Activated CD4-positive, CD25-positive, alpha-beta regulatory T cell treated with anti-CD3 and anti-CD28 coated beads, Interleukin-2, amount 50 U/mL, for 72 hours (primary cell): ENCODE measurements at regions not wholly inside any gene's neighbourhood (a gene's known extent, or its start where the extent isn't known, plus 50 kb on each side); places are given as distances from the start of the nearest gene placed in this dataset.

Experiments
- DNase-seq: peaks from one replicate; pipeline ENCODE4 v3.0.0; 2021

DNA sequence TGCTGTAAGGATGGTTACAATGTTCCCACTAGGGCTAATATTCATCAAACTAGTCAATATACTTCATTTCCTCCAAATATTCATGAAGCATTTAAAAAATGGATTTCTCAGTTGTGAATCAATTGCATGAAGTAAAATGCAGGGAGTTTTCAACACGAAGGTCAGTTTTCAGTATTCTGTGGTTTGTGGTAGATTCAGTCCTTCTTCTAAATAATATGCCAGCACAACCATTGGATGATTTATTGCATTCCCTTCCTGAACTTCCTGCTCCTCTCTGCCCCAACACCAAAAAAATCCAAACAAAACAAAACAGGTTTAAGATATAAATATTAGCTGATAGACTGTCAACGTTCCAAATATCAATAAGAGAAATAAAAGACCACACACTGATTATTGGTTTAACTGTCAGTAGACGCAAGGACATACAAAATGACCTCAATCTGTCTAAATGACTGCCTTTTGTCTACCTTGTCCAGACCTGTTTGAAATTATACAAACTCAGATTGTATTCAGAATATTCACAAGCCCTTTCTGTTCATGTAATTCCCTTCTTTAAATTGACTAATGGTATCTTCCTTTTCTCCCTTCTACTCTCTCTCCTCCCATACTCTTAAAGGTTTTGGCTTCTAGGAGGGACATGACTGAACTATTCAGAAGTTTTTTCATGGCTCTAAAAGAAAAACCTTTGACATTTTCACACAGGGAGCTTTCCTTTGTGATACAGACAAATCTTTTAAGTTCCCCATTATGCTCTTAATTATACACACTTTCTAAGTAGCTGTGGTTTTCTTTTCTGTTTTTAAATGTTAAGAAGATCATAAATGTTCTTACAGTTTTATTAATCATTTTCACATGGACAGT is 92.6 kb upstream of the STT3B start:
- DNase-seq = no peak

DNA sequence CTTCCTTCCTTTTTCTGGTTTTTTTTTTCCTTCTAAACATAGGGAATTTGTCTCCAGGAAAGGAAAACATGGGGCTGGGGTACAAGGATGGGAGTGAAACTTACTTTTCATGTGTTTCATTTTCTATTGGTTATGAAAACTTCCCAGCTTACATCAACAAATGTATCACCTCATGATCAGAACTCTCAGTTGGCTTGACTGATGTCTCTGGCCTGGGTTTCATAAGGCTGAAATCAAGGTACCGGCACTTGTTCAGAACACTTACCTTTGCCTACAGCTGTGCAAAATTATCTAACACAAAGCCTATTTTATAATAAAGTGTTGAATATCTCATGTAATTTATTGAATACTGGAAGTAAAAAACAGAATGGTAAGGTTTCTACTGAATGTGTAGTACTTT is 91.8 kb upstream of the STT3B start:
- DNase-seq = no peak

DNA sequence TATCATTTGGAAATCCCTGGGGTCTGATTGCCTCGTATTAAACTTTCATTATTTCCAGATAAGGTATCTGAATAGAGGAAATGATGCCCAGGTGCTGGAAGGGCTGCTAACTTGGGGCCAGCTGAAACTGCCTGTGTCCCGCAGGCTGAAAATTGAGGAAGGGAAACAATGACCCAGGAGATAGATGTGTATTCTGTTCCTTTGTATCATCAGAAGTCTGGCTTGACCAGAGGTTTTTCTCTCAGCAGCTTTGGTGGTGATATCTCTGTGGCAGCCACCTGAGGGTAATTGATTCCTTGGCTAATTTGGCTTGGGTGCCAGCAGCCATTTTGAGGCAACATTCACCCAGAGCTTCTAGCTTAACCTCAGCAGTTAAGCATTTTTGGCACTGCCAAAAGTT is 90.0 kb upstream of the STT3B start:
- no peak for DNase-seq

DNA sequence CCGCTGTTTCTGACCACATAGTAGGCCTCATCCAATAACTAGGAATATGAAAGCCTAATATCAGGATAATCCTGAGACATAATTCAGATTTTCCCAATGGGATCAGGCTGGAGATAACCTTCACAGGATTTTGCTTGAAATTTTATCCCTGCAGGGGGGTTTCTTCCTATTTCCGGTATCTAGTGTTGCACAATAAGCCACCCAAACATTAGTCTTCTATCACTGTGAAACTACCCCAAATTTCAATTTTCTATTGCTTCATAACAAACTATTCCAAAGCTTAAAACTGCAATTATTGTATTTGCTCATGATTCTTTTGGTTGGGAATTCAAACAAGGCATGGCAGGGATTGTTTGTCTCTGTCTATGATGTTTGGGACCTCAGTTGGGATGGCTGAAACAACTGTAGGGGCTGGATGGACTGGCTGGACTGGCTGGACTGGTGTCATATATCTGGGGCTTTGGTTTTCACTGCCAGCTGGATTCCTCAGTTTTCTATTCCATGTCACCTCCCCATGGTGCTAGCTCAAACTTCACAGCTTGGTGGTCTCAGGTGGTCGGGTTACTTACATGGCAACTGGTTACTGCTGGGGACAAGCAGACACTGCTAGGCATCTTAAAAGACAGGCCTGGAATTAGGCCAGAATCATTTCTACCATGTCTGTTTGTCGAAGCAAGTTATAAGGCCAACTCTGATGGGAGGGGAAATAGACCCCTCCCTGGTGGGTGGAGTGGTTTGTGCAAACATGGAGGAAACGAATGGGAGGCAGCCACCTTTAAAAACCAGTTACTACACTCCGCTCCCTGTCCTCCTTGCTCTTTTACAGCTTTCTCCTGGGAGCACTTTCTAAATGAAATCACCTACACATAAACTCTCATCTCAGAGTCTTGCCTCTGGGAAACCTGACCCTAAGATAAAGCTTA is 88.2 kb upstream of the STT3B start:
- no peak for DNase-seq

DNA sequence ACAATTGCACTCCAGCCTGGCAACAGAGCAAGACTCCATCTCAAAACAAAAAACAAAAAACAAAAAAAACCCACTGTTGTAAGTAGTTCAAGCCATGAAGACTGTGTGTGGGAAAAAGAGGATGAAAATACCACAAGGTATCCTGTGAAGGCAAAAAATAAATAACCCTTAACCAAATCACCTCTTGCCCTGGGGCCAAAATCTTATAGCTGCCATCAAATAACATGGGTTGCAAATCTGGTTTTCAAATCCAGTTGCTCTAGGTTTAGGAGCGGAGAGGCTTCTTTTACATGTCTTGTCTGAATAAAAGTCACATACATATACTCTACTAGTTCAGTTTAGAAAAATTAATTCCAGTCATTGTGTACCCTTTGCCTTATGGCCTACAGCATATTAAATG is 87.0 kb upstream of the STT3B start:
- no peak for DNase-seq

DNA sequence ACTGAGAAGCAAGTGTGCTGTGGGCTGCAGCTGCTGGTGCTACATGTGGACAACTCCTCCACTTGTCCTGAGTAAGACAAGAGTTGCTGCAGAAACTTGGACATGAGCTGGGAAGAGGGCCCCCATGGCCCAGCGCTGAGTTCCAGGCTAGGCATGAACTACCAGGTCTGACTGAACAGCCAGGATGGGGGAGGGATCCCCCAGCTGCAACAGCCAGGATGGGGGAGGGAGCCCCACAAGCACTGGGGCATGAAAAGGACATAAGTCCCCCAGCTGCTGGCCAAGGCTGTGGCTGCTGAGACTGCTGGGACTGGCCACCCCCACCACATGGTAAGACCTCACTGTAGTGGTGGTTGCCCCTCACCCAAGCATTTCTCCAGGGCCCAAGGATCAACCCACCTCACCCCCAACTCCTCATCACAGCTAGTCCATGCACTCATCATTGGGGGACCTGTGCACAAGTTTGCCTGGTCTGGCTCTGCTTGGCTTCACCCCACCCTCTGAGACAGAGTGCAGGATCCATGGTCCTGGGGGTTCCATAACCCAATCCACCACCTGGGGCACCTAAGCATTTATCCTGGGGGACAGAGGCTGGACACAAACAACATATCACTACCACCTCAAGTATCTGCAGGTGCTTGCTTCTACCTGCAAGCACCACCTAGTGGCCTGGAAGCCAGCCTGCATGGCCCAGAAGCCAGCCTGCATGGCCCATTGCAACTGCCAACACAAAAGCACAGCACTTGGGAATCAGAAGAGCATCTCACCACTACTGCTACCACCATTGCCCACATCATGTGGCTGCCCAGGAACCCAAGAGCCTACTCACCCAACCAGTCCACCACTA is 84.5 kb upstream of the STT3B start:
- no peak for DNase-seq

DNA sequence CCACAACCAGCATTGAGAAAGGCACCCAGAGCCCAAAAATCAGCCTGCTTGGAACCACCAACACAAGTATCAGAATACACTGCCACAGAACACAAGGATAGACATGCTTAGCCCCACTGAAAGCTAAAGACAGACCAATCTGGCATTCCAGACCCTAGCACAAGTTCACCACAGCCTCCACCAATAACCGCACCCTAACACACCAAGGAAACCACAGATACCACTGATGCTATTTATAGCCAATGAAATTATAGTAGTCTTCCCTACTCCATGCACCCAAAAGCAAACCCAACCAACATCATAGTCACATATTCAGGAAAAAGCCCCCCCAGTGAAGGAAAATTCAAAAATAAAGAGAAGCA is 83.9 kb upstream of the STT3B start:
- DNase-seq = no peak

DNA sequence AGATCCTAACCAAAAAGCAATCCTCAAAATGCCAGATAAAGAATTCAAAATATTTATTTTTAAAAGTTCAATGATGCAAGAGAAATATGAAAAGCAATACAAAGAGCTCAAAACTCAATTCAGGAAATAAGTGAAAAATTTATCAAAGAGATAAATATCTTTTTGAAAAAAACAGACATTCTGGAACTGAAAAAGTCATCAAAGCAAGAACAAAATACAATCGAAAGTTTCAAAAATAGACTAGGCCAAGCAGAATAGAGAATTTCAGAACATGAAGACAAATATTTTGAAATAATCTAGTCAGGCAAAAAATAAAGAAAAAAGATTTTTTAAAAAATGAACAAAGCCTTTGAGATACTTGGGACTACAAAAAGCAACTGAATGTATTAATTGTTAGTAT is 83.4 kb upstream of the STT3B start:
- DNase-seq = no peak

DNA sequence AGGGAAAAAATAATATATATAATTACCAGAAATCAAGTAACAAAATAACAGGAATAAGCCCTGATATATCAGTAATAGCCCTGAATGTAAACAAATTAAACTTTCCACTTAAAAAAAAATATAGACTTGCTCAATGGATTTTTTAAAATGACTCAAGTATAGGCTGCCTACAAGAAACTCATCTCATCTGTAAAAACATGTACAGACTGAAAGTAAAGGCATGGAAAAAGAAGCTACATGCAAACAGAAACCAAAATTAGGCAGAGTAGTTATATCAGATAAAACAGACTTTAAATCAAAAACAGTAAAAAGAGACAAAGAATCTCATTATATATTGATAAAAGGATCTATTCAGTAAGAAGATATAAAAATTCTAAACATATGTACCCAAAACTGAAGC is 82.4 kb upstream of the STT3B start:
- DNase-seq = no peak

DNA sequence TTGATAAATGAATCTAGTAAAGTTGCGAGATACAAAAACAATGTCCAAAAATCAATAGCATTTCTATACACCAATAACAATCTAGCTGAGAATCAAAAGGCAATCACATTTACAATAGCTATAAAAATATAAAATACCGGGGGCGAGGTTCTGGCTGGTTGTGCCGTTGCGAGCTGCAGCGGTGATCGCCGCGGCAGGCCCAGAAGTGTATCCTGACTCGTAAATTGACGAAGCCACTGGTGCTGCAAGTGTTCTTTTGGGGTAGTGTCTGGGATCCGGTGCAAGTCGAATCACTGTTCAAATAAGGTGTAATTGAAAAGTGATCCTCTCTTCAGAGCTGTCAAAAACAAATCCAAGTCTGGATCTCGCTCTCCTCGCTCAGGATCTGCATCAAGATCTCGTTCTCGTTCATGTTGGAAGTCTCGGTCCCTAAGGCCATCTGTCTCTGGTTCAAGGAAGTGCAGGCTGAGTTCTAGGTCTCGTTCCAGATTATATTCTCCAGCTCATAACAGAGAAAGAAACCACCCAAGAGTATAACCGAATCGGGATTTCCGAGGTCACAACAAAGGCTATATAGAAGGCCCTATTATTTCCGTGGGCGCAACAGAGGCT is 80.1 kb upstream of the STT3B start:
- DNase-seq = no peak

DNA sequence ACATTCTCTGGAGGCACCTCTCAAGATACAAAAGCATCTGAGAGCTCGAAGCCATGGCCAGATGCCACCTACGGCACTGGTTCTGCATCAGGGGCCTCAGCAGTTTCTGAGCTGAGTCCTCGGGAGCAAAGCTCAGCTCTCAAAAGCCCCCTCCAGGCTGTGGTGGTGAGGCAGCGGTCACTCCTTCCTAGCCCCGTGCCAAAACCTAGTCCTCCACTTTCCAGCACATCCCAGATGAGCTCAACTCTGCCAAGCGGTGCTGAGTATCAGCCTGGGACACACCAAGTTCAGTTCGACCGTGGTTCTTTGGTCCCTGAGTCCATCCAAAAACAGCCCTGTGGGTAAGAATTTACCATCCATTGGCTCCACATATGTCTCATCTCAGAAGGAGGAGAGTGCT is 79.3 kb upstream of the STT3B start:
- no peak for DNase-seq

DNA sequence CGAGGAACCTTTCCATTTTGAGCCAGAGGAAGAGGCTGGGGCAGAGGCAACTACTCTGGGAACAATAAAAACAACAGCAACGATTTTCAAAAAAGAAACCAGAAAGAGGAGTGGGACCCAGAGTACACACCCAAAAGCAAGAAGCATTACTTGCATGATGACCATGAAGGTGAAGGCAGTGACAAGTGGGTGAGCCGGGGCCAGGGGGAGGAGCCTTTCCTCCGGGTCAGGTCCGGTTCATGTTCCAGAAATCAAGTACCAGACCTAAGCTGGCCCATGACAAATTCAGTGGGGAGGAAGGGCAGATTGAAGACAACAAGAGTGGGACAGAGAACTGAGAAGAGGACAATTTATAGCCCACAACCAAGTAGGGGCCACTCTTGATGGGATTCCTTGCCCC is 77.2 kb upstream of the STT3B start:
- DNase-seq = no peak

DNA sequence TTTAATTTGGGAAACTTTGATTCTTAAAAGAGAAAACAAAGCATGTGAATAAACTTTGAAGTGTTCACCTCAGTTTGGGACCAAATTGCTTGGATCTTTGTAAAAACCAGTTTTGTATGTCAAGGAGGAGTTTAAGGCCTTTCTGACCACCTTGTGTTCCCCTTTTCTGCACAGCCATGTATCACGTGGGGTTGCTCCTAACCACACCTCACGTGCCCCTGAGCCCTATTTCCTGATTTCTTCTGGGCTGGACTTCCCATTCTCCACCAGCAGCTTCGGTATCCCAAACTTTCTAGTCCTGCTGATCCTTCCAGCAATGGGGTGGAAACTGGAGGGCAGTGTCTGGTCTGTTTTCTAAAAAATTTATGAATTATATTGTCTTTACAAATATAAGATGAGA is 76.4 kb upstream of the STT3B start:
- DNase-seq = no peak

DNA sequence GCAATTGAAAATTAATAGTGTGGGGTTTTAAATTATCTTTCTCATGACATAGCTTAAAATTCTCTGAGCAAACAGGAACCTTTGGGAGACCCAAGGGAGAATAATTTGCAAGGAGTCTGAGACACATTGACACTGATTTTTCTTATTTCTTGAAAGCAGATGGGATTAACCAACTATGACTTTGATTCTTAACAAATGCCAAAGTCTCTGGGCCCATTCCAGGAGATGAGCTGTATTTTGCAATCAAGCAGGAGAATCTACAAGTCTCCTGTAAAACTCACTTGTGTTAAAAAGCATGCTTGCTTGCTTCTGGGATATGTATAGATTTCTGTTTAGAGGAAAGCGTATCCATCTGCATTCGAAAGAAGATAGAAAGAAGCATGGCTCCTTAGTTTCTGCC is 71.3 kb upstream of the STT3B start:
- no peak for DNase-seq

DNA sequence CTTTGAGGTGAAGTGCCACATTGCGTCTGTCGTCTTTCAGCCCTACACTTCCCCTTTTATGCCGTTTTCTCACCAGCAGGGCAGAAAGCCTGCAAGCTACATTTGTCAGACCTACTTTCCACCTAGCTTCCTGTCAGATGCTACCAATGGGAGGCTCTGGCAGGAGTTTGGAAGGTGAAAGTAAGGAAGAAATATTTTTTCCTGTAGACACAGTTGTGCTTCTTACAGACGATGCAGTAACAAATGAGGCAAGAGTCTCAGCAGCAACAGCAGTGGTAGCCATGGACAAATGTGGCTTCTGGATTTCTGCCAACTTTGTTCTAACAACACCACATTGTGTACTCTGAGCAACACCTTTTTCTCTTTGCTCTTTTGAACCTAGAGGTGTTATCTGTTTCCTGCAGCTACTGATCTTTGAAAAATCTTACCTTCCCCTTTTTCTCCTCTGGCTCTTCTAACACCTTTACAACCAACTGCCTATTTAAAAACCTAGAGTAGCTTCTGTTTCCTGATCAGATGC is 70.6 kb upstream of the STT3B start:
- no peak for DNase-seq

DNA sequence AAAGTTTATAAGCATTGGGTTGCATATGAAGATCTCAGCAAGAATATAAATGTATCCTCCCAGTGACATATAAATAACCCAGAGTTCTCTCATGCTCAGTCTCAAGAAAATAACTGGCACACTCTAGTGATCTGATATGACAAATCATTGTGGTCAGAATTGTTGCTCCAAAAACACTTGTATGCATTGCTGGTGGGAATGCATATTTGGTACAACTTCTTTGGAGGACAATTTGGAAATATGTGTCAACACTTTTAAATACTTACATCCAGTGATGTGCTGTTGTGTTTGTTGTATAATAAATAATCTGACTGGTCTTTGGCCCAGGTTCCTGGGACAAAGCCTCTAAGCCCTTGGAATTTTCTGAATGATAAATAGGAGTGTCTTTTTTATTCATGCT is 66.7 kb upstream of the STT3B start:
- DNase-seq = no peak

DNA sequence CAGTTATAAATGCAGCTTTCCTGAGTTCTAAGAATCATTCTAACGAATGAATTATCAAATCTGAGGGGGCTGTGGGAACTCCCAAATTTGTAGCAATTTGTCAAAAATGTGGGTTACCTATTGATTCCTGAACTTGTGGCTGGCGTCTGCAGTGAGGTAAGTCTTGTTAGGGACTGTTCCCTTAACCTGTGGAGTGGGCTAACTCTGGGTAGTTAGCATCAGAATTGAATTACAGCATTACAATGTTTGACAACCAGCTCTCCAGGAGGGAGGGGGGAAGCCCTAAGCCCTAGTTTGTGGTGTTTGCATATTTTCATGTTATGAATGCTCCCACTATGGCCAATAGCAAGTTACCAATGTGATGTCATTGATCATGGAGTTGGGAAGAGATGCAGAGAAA is 65.9 kb upstream of the STT3B start:
- no peak for DNase-seq

DNA sequence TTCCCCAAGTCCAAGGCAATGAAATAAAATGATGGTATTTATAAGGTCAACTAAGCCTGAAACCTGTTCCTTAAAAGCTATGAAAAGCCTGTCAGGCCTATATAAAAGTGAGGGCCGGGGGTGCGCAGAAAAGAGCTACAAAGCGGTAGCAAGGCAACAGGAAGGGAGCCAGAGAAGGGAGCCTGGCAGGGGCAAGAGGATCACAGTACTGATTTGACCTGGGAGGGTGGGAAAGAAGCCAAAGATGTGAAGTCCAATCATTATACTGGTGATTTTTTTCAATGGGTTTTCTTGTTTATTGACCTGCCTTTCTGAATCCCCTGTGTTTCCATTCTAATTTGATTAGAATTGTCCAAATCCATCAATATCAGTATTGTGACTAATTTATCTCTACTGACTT is 64.3 kb upstream of the STT3B start:
- DNase-seq = no peak

DNA sequence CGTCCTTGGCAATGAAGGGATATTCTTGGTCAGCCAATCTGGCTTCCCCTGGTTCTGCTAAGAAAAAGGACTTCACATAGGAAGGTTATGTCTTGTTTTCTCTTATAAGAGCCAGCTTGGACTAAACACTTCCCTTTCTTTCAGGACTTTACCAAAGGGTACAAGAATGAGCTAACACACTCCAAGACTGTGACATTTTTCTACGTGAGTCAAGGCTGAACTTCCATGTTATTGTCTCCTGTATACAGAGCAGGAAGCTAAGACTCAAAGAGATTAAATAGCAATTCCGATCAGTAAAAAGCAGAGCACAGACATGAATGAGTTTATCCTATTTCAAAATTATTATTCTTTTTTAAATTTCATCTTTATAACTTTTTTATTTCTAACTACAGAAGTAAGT is 63.3 kb upstream of the STT3B start:
- no peak for DNase-seq

DNA sequence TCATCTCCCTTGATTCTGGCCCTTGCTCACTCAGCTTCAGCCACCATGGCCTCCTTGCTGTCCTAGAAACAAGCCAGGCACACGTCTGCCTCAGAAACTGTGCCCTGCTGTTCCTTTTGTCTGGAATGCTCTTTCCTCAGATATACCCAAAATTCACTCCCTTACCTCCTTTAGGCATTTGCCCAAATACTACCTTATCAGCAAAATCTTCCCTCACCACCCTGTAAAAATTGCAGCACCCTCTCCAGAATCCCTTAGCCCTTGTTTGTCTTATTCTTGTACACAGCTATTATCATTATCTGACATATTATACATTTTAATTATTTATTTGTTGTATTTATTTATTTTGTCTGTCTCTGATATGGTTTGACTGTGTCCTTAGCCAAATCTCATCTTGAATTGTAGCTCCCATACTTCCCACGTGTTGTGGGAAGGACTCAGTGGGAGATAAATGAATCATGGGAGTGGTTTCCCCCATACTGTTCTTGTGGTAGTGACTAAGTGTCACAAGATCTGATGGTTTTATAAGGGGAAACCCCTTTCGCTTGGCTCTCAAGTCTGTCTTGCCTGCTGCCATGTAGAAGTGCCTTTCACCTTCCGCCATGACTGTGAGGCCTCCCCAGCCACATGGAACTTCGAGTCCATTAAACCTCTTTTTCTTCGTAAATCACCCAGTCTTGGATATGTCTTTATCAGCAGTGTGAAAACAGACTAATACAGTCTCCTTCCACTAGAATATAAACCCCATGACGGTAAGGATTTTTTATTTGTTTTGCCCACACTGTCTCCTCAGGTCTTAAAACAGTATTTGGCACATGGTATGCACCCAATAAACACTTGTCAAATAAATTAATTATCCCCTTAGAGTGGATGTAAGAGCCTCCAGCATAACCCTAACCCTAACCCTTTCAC is 60.0 kb upstream of the STT3B start:
- no peak for DNase-seq

DNA sequence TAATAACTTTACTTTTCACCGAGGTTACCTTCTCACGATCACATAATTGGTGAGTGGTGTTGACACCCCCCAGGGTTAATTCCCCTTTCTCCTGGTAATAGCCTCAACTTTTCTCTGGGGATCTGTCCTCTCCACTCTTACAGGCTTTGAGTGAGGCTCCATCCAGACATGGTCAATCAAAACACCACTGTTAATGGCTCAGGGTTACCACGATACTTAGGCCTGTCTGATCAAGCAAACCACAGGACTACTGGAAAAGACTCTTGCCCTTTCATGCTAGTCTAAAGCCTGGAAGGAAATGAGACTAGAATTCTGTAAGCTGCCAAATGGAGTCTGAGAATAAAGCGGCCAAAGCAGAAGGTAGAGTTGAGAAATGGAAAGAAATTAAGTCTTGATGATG is 56.5 kb upstream of the STT3B start:
- DNase-seq = no peak

DNA sequence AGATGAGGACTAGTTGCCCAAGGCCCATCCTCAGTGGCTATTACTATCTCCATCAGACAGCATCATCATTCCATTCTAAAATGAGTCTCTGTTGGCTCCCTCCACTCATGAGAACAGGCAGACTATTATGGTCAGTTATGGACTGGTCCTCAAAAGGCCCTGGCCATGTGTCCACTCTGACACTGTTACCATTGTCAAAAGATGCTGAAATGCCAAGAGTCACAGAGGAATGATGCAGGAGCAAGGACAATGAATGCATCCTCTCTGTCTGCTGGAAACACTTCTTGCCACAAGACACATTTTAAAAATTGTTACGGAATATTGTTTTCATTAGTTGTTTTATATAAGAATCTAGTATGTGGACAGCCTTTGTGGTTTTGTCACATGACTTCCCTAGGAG is 53.3 kb upstream of the STT3B start:
- no peak for DNase-seq
